HepG2 (cell line): ENCODE measurements at regions not wholly inside any gene's neighbourhood (a gene's known extent, or its start where the extent isn't known, plus 50 kb on each side); places are given as distances from the start of the nearest gene placed in this dataset.

Experiments
- FOXA1 ChIP-seq, 2 experiments: fragments of 450-650 bp in 1 of 2; sonication (generic) in 1 of 2; formaldehyde crosslinking in 1 of 2; IDR thresholded peaks; 2 replicates each; pipeline versions ENCODE4 v1.4.0 to v1.6.1; 2016 to 2020; ENCODE audit warnings: missing genetic modification reagents in 1 of 2
- HNF1A ChIP-seq, 2 experiments: sonication (generic) in 1 of 2; formaldehyde crosslinking in 1 of 2; IDR thresholded peaks; 2 replicates each; pipeline versions ENCODE4 v1.4.0 to v1.6.1; 2016 to 2020; ENCODE audit warnings: borderline replicate concordance in 1 of 2, low read depth in 1 of 2, mild to moderate bottlenecking in 1 of 2, missing genetic modification reagents in 1 of 2
- KDM2A ChIP-seq: sonication (generic); formaldehyde crosslinking; IDR thresholded peaks from 2 replicates; pipeline ENCODE4 v1.4.0; 2020; ENCODE audit warnings: low read depth, missing genetic modification reagents, borderline replicate concordance
- MAFF ChIP-seq: IDR thresholded peaks from 2 replicates; pipeline ENCODE4 v1.6.1; 2011; ENCODE audit warnings: low read depth, low read length, improper control_type of control experiment
- NR0B2 ChIP-seq: sonication (generic); formaldehyde crosslinking; IDR thresholded peaks from 2 replicates; pipeline ENCODE4 v1.4.0; 2020; ENCODE audit warnings: mild to moderate bottlenecking, missing genetic modification reagents
- NR2C2 ChIP-seq: sonication (generic); formaldehyde crosslinking; IDR thresholded peaks from 2 replicates; pipeline ENCODE4 v1.4.0; 2020; ENCODE audit warnings: missing genetic modification reagents, mild to moderate bottlenecking, moderate library complexity, borderline replicate concordance
- RFXAP ChIP-seq: sonication (generic); formaldehyde crosslinking; IDR thresholded peaks from 2 replicates; pipeline ENCODE4 v1.4.0; 2020; ENCODE audit warnings: missing genetic modification reagents, borderline replicate concordance
- RNF2 ChIP-seq: fragments of 450-650 bp; conservative IDR thresholded peaks from 2 replicates; pipeline ENCODE4 v1.6.1; 2016; ENCODE audit warnings: low read depth
- THAP11 ChIP-seq: IDR thresholded peaks from 2 replicates; pipeline ENCODE4 v1.6.1; 2016; ENCODE audit warnings: missing biosample characterization, missing genetic modification reagents
- TOPORS ChIP-seq: sonication (generic); formaldehyde crosslinking; IDR thresholded peaks from 2 replicates; pipeline ENCODE4 v1.8.0; 2023; ENCODE audit warnings: mild to moderate bottlenecking, missing genetic modification reagents
- XBP1 ChIP-seq: sonication (generic); formaldehyde crosslinking; IDR thresholded peaks from 2 replicates; pipeline ENCODE4 v1.5.0; 2020; ENCODE audit warnings: missing genetic modification reagents
- ZFY ChIP-seq: sonication (generic); formaldehyde crosslinking; IDR thresholded peaks from 2 replicates; pipeline ENCODE4 v1.4.0; 2020; ENCODE audit warnings: missing genetic modification reagents
- ZNF30 ChIP-seq: sonication (generic); formaldehyde crosslinking; IDR thresholded peaks from 2 replicates; pipeline ENCODE4 v1.5.0; 2020; ENCODE audit warnings: mild to moderate bottlenecking, missing genetic modification reagents
- ZNF639 ChIP-seq: conservative IDR thresholded peaks from 2 replicates; pipeline ENCODE4 v1.6.1; 2018; ENCODE audit warnings: missing genetic modification reagents
- ZNF724P ChIP-seq: sonication (generic); formaldehyde crosslinking; IDR thresholded peaks from 2 replicates; pipeline ENCODE4 v1.8.0; 2022; ENCODE audit warnings: missing genetic modification reagents, borderline replicate concordance
- ZNF768 ChIP-seq: sonication (generic); formaldehyde crosslinking; IDR thresholded peaks from 2 replicates; pipeline ENCODE4 v1.4.0; 2020; ENCODE audit warnings: missing genetic modification reagents
- ZSCAN20 ChIP-seq: sonication (generic); formaldehyde crosslinking; IDR thresholded peaks from 2 replicates; pipeline ENCODE4 v1.4.0; 2020; ENCODE audit warnings: missing genetic modification reagents, mild to moderate bottlenecking, borderline replicate concordance
- TF ChIP-seq, protein P1 (sequence below): sonication (generic); formaldehyde crosslinking; IDR thresholded peaks from 2 replicates; pipeline ENCODE4 v1.4.0; 2020; ENCODE audit warnings: mild to moderate bottlenecking, missing genetic modification reagents
- TF ChIP-seq, protein P2 (sequence below): sonication (generic); formaldehyde crosslinking; IDR thresholded peaks from 2 replicates; pipeline ENCODE4 v1.8.0; 2022; ENCODE audit warnings: missing genetic modification reagents, mild to moderate bottlenecking, inconsistent platforms, borderline replicate concordance
- TF ChIP-seq, protein P3 (sequence below): sonication (generic); formaldehyde crosslinking; IDR thresholded peaks from 2 replicates; pipeline ENCODE4 v1.8.1; 2023; ENCODE audit warnings: mild to moderate bottlenecking, missing genetic modification reagents, borderline replicate concordance

- TF ChIP-seq ZFY (CRISPR knock-in tag) (peak; percentile 78), XBP1 (CRISPR knock-in tag) (no peak), HNF1A (IDR thresholded peaks at IDR 0.05; ENCODE audit: low read depth) (no peak), HNF1A (CRISPR knock-in tag; IDR thresholded peaks at IDR 0.05; ENCODE audit: borderline replicate concordance) (no peak), ZNF639 (CRISPR knock-in tag) (no peak), KDM2A (CRISPR knock-in tag) (peak; percentile 50; the same call in 1 of the 2 replicates), RFXAP (CRISPR knock-in tag) (no peak), NR0B2 (CRISPR knock-in tag) (no peak), RNF2 (0 out of 2 replicates have a peak, but pooled peaks have one; percentile 37), TOPORS (CRISPR knock-in tag) (0 out of 2 replicates have a peak, but pooled peaks have one; percentile 27), NR2C2 (CRISPR knock-in tag) (no peak), ZNF768 (peak; percentile 58), MAFF (no peak), THAP11 (0 out of 2 replicates have a peak, but pooled peaks have one; percentile 24), FOXA1 (IDR thresholded peaks at IDR 0.05) (no peak), FOXA1 (CRISPR knock-in tag; IDR thresholded peaks at IDR 0.05) (no peak), ZNF724P (CRISPR knock-in tag) (no peak), ZSCAN20 (CRISPR knock-in tag) (no peak), ZNF30 (CRISPR knock-in tag) (no peak)
- TF ChIP-seq, protein P1, sequence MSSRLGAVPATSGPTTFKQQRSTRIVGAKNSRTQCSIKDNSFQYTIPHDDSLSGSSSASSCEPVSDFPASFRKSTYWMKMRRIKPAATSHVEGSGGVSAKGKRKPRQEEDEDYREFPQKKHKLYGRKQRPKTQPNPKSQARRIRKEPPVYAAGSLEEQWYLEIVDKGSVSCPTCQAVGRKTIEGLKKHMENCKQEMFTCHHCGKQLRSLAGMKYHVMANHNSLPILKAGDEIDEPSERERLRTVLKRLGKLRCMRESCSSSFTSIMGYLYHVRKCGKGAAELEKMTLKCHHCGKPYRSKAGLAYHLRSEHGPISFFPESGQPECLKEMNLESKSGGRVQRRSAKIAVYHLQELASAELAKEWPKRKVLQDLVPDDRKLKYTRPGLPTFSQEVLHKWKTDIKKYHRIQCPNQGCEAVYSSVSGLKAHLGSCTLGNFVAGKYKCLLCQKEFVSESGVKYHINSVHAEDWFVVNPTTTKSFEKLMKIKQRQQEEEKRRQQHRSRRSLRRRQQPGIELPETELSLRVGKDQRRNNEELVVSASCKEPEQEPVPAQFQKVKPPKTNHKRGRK = no peak
- TF ChIP-seq, protein P2, sequence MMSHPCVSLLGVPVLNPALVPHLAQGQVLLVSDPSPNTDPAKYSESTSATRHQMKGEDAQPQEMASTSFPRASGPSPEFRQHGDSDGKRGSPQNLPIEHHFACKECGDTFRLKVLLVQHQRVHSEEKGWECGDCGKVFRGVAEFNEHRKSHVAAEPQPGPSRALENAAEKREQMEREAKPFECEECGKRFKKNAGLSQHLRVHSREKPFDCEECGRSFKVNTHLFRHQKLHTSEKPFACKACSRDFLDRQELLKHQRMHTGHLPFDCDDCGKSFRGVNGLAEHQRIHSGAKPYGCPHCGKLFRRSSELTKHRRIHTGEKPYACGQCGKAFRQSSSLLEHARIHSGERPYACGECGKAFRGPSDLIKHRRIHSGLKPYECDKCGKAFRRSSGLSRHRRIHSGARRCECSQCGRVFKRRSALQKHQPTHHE (CRISPR knock-in tag) = no peak
- TF ChIP-seq, protein P3, sequence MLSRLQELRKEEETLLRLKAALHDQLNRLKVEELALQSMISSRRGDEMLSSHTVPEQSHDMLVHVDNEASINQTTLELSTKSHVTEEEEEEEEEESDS (CRISPR knock-in tag) = no peak
Observed at GRCh38 chr5:6220346-6221088, 157.8 kb downstream of the MED10 start (continued).
